SK-N-SH treated with all-trans-retinoic acid at 6 μM for 48 hours (cell line): ENCODE measurements at regions not wholly inside any gene's neighbourhood (a gene's known extent, or its start where the extent isn't known, plus 50 kb on each side); places are given as distances from the start of the nearest gene placed in this dataset.

ENCODE experiments used
- BACH2 ChIP-seq: fragments of 250-450 bp; sonication (Bioruptor Pico); IDR thresholded peaks from 2 replicates; pipeline ENCODE4 v1.9.0; 2021; ENCODE audit warnings: mild to moderate bottlenecking, borderline replicate concordance
- PATZ1 ChIP-seq: fragments of 250-450 bp; sonication (Bioruptor Pico); IDR thresholded peaks from 2 replicates; pipeline ENCODE4 v1.8.0; 2020; ENCODE audit warnings: mild to moderate bottlenecking, moderate library complexity, borderline replicate concordance
- PPARA ChIP-seq: fragments of 250-450 bp; sonication (Bioruptor Pico); IDR thresholded peaks from 2 replicates; pipeline ENCODE4 v1.5.0; 2020; ENCODE audit warnings: mild to moderate bottlenecking, borderline replicate concordance
- RARB ChIP-seq: fragments of 250-450 bp; sonication (Bioruptor Pico); IDR thresholded peaks from 2 replicates; pipeline ENCODE4 v1.8.0; 2021; ENCODE audit warnings: mild to moderate bottlenecking, moderate library complexity
- SNAI2 ChIP-seq: fragments of 250-450 bp; sonication (Bioruptor Pico); IDR thresholded peaks from 2 replicates; pipeline ENCODE4 v1.5.0; 2020; ENCODE audit warnings: mild to moderate bottlenecking, moderate library complexity
- TOX ChIP-seq: fragments of 250-450 bp; sonication (Bioruptor Pico); IDR thresholded peaks from 2 replicates; pipeline ENCODE4 v1.8.0; 2021; ENCODE audit warnings: mild to moderate bottlenecking, moderate library complexity, borderline replicate concordance
- ZFP3 ChIP-seq: fragments of 250-450 bp; sonication (Bioruptor Pico); IDR thresholded peaks from 2 replicates; pipeline ENCODE4 v1.5.0; 2020; ENCODE audit warnings: mild to moderate bottlenecking, moderate library complexity
- ZNF565 ChIP-seq: fragments of 450-650 bp; formaldehyde crosslinking; conservative IDR thresholded peaks from 2 replicates; pipeline ENCODE4 v1.5.0; 2020; ENCODE audit warnings: low read depth, mild to moderate bottlenecking, moderate library complexity

GRCh38 chr16:26195225-26195624, 503.5 kb downstream of the HS3ST4 start:
- TF ChIP-seq SNAI2 (CRISPR knock-in tag) (no peak), RARB (CRISPR knock-in tag) (no peak), PPARA (CRISPR knock-in tag) (no peak), PATZ1 (CRISPR knock-in tag) (no peak), BACH2 (CRISPR knock-in tag) (no peak), TOX (no peak), ZFP3 (CRISPR knock-in tag) (no peak), ZNF565 (no peak)
